NCI-H748 treated with DMSO at 0.1 percent for 48 hours (cell line): ENCODE measurements at regions not wholly inside any gene's neighbourhood (a gene's known extent, or its start where the extent isn't known, plus 50 kb on each side); places are given as distances from the start of the nearest gene placed in this dataset.

Experiments used
- DNase-seq: peaks from one replicate; lab custom pipeline; 2025; lab: John Stamatoyannopoulos, UW

DNA sequence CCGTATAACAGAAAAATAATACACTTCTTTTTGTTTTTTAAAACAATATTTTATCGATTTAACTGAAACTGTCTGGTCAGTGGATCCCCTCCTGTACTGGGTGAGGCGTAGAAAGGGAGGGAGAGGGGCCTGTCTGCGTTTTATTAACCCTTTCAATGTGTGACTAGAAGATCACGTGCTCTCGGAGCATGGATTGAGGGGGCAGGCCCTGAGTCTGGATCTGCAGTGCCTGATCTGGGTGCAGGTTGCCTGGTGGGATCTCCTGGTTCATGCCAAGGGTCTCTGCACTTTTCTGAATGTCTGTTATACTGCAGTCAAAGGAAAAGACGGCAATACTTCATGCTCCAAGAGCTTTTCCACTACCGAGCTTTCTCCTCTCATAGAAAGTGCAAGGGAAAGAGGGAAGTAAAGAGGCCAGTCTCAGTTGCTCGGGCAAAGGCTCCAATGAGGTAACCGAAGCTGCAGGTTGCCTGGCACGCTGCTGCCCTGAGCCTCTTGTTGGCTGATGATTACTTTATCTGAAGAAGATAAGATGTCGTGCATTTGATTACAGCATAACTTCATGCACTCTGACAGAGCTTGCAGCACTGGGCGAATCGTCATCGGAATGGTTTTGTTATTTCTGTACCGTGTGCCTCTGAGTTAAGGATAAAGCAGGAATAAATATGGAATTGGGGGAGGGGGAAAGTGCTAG, 167.5 kb upstream of the PMEPA1 start:
- no peak for DNase-seq

DNA sequence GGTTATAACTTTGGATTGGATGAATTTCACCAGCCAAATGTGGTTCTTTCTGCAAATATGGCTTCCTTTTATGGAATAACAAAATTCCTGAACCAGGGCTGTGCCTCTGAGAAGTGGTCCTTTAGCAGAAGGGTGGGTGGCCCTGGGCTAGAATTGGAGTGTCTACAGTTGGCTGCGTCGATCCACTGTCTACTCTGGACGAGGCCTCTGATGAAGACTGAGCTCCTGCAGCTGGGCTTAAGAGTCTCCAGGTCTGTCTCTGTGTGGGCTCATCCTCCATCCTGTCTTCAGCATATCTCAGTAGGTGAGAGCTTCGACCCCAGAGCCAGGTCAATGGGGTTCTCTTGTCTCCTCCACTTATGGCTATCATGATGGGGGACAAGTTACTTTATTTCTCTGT, 166.3 kb upstream of the PMEPA1 start:
- no peak for DNase-seq

DNA sequence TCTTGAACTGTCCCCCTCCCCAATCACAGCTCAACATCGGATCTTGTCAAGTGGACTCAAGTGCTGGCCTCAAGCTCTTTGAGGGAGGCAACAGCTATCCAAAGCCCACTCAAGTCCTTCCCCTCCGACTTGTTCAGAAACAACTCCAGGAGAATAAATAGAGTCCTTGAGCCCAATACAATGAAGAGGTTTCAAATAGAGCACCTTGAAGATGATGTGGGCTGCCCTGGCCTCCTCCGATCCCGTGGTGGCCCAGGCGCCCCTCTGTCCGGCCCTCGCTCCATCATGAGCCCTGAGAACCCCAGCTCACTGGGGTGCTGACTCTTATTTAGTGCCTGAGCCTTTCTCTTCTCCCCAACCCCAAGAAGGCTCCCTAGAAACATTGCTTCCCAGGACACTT, 164.3 kb upstream of the PMEPA1 start:
- DNase-seq: no peak

DNA sequence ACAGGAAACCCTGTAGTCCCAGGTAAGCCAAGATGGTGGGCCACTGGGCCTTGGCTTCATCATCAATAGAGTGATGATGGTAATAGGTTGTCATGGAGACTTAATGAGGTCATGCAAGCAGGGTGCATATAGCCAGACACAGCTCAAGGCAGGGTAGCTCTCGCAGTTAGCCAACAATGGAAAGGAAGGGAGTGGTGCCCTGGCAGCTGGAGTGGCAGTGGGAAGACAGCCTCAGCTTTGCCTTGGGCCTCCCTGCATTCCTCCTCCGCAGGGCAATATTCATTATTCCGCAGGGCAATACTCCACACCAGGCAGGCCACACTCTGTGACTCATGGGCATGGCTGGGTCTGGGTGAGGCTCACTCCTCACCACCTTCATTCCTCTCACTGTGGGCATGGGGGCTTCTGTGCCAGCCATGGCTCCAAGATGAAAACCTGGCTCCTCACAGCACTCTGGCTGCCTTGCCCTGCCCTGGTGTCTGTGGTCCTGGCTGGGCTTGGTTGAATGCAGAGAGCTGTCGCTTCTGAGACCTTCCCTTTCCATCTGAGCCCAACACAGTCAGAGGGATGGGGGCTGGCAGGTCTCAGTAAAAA, 163.1 kb upstream of the PMEPA1 start:
- no peak for DNase-seq

DNA sequence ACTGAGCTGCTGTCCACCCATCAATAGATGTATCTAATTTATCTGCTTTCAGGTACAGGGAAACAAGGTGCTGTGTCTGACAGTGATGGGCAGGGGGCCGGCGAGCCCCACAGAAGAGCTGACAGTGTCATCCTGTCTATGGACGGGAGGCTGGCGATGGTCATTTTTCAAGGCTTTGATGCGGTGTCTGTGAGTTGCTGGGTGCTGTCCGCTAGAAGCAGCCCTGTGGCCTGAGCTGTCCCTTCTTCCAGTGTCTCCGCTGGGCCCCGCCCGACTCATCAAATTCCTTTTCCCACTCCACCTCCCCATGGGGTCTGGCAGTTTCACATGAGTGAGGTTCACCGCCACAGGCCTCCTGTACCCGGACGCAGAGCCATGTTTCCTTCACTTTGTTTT, 161.4 kb upstream of the PMEPA1 start:
- no peak for DNase-seq

DNA sequence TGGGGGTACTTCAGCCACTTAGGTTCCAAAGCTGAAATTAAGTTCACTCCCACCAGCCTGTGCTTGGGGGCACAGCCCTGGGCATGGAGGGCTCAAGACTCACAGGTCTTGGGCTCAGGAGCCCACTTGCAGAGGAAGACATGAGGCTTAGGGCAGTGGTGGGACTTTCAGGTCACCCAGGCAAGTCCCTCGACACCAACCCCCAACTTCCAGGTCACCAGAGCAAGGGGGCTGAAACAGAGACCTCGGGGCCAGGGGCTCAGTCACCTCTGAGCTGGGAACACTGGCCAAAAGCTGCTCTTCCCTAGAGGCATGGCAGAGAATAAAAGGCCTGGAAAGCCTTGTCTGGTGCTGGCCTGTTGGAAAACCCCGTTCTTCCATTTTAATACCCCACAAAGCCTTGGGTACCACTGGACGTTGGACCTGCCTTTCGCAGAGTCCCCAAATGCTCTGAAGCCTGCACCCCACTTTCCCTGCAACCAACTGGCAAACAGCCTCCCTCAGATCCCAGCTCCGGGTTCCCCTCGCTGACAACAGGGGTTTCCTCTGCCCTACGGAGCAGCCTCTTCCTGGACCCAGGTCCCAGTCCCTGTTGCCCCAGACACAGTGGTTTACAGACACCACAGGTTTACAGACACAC, 160.9 kb upstream of the PMEPA1 start:
- DNase-seq: no peak

DNA sequence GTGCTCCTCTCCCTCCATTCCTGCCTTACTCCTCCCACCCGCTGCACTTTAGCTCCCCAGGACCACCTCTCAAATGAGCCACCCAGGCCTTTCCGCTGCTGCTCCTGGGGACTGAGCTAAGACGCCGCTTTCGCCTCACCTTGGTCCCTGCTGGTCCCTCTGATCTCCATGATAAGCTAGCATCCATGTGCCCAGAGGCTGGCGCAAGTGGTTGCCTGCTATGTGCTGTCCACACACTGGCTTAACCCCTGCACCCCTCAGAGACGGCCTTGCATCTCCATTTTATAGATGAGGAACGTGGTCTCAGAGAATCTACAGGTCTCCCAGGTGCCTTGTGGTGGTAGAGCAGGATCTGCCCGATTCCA, 160.1 kb upstream of the PMEPA1 start:
- no peak for DNase-seq

DNA sequence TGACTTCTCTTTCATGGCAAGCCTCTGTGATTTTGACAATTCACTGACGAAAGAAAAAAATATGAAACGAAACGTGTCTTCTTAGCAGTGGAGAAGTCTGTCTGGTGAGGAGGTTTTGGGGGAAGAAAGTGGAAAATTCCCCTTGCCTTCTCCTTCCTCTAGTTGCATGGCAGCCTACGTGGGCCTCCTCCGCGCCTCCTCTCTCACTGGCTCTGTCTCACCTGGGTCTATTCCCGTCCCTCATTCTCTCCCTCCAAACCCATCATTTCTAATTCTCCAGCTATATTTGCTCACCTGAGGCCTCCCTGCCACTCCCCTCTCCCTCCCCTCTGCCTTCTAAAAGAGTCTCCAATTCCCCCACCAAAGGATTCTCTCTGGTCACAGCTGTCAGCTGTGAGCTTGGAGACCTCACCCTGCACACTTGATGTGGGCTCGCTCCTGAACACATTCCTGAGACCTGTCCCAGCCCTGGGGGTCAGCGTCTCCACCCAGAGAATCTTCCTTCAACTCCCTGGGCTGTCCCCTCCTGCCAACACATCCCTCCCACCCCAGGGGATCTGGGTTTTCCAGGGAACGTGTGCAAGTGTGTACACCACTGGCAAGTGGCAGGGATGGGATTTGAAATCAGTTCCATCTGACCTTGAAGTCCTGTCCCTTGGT, 159.6 kb upstream of the PMEPA1 start:
- no peak for DNase-seq

DNA sequence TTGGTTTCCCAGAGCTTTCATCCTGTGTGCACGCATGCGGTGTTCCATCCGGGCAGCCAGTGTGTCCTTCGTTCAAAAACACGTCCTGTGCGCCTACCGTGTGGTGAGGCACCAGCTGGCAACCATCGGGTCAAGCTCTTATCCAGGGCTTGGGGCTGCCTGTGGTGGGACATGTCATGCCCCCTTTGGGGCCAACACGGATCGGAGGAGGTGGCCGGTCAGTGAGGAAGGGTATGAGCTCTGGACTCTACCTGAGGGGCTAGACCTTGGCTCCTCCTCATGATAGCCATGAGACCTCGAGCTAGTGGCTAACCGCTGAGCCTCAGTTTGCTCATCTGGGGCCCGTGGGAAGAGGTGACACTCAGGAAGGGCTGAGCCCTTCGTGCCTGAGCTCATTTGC, 158.5 kb upstream of the PMEPA1 start:
- DNase-seq: no peak

DNA sequence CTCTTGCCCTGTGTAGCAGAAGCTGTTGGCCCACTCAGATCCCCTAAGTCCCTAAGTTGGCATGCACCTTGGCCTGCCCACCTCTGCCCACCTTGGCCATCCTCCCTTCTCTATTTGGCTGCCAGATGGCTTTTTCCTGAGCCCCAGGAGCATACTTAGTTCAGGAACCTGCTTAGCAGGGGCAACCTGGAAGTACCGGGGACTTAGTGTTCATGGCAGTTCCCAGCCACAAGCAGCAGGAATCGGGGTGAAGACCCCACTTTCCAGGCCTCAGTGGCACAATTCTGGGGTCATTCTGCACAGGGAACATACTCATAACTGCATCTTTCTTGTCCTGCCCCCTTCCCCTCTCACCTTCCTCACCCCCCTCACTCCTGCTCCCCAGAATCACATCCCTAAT, 158.0 kb upstream of the PMEPA1 start:
- DNase-seq: no peak

DNA sequence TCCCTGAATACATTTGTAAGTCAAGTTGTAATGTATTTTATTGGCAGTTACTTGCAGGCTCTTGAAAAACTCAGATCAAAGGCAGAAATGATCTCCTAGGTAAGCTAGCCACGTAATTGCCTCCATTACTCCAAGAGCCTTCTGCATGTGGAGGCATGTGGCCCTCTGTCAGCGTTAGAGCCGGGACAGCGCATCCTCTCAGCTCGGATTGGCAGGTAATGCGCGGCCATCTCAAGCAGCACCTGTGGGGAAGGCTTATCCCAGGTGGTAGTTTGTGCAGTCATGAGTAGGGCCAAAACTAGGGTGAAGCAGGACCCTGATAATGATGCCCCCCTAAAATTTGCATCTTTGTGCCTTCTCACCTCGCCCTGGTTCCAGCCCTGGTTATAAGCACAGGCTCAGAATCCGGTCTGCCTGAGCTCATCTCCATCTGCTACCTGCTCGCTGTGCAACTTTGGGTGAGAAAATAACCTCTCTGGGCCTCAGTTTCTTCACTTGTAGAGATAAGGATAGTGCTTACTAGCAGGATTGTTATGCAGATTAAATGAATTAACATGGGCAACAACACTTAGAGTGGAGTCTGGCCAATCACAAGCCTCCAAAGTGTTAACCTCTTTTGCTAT, 157.5 kb upstream of the PMEPA1 start:
- DNase-seq: no peak

DNA sequence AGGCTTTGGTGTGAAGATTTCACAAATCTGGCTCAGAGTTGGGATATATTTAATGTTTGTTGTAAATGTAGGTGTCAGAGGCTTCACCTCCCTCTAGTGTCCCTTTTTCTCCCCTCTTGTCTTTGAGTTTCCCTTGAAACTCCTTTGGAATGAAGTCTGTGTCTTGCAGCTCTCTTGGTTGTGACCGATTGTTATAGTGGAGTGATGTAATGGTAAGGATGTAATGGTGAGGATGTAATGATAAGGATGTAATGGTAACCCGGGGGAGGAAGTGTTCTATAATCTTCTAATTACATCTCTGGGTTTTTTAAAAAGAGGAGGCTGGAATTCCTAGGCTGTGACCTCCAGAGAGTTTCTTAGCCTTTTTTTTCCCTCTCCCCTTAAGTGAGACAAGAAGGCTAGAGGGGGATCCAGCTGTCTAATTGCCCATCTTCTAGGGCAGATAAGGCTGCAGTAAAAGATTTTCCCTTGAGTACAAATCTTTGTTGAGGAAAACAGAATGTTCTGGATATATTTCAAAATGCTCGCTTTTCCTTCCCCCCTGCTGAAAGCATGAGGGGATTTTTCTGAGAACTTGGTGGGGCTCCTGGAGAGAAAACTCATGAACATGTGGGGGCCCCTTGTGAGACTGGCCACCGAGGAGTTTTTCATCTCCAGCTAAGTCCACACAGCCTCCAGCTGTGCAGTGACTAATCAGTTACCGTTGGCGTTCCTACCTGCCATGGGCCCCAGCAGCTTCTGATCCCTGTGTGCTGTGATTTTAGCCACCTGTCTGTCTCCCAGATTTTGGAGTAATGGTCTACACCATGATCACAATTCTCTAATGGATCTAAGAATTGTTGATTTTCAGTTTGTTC, 156.7 kb upstream of the PMEPA1 start:
- DNase-seq: no peak

DNA sequence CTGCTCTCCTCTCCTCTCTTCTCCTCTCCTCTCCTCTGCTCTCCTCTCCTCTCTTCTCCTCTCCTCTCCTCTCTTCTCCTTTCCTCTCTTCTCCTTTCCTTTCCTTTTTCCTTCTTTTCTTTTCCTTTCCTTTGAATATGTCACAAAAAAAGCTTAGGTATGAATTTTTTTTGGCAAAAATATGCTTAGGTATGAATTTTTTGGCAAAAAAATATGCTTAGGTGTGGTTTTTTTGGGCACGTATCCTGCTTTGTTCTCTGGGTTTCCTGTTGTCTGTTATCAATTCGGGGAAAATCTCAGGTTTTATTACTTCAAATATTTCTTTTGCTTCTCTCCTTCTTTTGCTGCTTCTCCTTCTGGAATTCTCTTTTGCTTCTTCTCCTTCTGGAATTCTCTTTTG, 155.5 kb upstream of the PMEPA1 start:
- no peak for DNase-seq

DNA sequence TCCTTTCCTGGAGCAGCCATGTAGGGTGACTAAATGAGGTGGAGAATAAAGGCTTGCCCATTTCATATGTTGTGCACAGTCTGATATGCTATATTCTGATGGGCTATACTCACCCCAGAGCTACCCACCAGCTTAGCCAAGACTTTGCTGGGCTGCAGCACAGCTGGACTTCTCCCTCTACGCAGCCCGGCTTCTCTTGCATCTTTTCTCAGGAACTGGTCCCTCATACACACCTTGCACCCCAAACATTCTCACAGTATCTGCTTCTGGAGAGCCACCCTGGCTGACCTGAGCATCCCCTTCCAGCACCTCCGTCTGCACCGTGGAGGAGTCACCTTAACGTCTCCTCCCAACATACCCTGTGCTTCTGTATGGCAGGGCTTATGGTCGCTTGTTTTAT, 150.8 kb upstream of the PMEPA1 start:
- no peak for DNase-seq

DNA sequence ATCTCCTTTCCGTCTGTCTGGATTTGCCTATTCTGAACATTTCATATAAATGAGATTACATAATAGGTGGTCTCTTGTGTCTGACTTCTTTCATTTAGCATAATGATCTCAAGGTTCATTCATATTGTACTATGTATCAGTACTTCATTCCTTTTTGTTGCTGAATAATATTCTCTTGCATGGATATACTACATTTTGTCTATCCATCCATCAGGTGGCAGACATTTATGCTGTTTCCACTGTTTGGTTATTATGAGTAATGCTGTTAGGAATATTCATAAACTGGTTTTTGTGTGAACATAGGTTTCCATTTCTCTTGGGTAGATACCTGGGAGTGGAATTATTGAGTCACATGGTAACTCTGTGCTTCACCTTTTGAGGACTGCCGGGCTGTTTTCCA, 148.2 kb upstream of the PMEPA1 start:
- DNase-seq: no peak

DNA sequence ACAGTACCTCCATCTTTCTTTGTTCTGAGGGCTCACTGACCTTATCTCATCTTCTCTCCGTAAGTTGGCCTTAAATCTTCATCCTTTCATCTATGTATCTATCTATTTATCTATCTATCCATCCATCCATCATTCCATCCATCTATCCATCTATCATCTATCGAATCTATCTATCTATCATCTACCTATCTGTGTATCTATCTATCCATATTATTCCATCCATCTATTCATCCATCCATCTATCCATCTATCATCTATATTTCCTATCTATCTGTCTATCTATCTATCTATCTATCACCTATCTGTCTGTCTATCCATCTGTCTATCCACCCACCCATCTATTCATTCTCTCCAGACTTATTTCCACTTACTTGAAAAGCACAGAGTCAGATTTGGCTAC, 147.3 kb upstream of the PMEPA1 start:
- DNase-seq: no peak

DNA sequence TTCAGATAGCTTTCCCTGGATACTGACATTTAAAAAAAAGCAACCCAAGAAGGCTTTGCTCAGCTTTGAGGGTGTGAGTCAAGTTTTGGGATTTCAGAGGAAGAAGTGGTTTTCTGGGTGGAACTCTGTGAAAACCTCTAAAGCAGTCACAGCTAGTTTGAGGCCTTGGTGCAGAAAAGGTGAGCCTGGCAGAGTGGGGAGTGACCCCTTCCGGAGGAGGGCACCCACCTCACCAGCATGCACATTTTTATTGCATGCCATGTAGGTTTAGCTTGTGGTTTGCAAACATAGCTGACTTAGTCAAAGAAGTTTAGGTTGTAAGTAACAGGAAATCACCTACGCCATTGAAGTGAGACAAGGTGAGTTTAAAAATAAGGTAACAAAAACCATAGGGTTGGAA, 146.8 kb upstream of the PMEPA1 start:
- no peak for DNase-seq

DNA sequence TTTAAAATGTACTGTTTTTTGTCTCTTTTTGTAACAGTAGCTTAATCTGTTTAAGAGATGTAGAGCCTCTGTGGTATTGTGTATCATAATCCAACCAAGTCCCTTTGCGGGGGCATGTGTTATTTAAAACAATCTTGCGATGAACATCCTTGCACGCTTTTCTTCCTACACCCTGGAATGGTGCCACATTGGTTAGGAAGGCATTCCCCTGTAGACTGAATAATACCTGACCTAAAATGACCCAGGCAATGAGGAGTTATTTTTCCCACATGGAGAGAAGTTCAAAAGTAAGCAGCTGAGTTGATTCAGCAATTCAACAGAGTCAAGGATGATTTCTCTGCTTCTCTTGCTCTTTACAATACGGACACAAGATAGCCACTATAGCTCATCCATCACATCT, 142.0 kb upstream of the PMEPA1 start:
- DNase-seq: no peak

DNA sequence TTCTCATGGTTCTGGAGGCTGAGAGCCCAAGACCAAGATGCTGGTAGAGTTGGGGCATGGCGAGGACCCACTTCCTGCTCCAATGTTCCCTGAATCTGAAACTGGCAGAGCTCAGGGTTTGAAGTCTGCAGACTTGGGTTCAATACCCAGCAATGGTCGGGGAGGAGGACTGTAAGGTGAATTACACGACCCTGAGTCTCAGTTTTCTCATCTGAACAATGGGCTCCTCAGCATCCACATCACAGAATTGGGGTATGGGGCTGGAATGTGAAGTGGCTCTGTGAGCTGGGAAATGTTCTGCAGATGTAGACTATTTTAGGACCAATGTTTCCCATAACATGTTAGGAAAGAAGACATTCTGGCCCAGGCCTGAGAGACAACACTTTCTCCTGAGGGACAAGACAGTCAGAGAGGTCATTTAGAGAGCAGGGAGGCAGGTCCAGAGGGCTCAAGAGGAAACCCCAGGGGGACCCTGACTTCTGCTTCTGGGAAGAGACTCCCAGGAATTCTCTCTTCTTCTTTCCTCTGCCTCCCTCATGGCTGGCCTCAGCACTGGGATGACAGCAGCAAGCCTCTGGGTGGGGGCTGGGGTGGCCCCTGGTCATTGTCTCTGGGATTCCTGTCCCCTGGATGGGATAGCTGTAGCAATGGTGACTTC, 141.3 kb upstream of the PMEPA1 start:
- DNase-seq: no peak

DNA sequence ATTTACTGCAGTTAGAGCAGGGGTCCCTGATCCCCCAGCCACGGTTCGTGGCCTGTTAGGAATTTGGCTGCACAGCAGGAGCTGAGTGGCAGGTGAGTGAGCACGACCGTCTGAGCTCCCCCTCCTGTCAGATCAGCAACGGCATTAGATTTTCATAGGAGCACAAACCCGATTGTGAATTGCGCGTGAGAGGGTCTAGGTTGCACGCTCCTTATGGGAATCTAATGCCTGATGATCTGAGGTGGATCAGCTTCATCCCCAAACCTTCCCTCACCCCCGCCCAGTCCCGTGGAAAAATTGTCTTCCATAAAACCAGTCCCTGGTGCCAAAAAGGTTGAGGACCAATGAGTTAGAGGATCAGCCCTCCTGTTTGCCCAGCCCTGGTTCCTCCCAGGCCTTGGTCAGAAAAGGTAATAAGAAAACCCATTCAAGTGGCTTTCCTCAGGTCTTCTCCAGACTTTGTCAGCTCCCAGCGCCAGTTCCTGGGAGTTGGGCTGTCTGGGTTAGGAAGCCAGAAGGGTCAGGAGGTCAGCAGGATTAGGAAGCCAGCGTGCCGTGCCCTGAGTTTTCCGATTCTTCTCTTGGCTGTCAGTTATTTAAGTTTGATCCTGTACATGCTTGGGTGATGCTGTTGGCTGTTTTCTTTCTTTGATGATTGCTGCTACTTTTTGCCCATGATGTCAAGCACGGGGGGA, 139.9 kb upstream of the PMEPA1 start:
- no peak for DNase-seq

DNA sequence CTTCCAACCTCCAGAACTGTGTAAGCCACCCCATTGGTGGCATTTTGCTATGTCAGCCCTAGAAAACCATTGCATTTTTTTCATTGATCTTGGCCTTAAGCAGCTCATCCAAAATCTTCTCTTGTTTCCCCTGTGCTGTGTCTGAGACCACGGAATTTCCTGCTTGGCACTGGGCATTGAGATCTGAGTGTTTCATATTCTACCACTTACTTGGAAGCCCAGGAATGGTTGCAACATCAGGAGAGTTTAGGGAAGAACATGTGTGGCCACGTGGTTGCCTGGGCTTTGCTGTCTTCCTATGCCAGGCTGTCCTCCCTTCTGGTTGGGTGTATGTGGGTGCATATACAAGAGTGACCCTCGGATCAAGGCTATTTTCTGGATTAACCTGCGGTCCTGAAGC, 139.3 kb upstream of the PMEPA1 start:
- DNase-seq: no peak
